Forelimb muscle (tissue), 1 donor: ENCODE measurements at regions not wholly inside any gene's neighbourhood (a gene's known extent, or its start where the extent isn't known, plus 50 kb on each side); places are given as distances from the start of the nearest gene placed in this dataset.
"Not testable (repeated sequence)": the region's sequence is repeated elsewhere in the genome, so short reads cannot be mapped to it uniquely, and the experiment has no call there.

Experiments used
- DNase-seq: peaks from one replicate; pipeline ENCODE4 v3.0.0-alpha.2; 2013; ENCODE audit warnings: low read depth

GRCh38 chr1:228611707-228612106 lies 123.6 kb upstream of the RHOU start:
- not testable (repeated sequence) for DNase-seq

GRCh38 chr1:228622002-228622716 lies 113.1 kb upstream of the RHOU start:
- not testable (repeated sequence) for DNase-seq

GRCh38 chr1:228626481-228626880 lies 108.8 kb upstream of the RHOU start:
- not testable (repeated sequence) for DNase-seq

GRCh38 chr1:228632858-228633257 lies 102.4 kb upstream of the RHOU start:
- DNase-seq: not testable (repeated sequence)

- DNase-seq: not testable (repeated sequence)
Observed at GRCh38 chr1:228635304-228635703, 100.0 kb upstream of the RHOU start.

- DNase-seq: not testable (repeated sequence)
Observed at GRCh38 chr1:228637529-228637928, 97.8 kb upstream of the RHOU start.

GRCh38 chr1:228646717-228647522 lies 88.4 kb upstream of the RHOU start:
- no peak for DNase-seq

- DNase-seq: no peak
Observed at GRCh38 chr1:228647523-228648444, 87.5 kb upstream of the RHOU start.

GRCh38 chr1:228648647-228649383 lies 86.5 kb upstream of the RHOU start:
- no peak for DNase-seq

- DNase-seq: no peak
Observed at GRCh38 chr1:228650141-228650540, 85.1 kb upstream of the RHOU start.

- DNase-seq: no peak
Observed at GRCh38 chr1:228650946-228651345, 84.3 kb upstream of the RHOU start.

GRCh38 chr1:228652116-228652515 lies 83.2 kb upstream of the RHOU start:
- DNase-seq: no peak

- not testable (repeated sequence) for DNase-seq
Observed at GRCh38 chr1:228653057-228653456, 82.2 kb upstream of the RHOU start.

- no peak for DNase-seq
Observed at GRCh38 chr1:228653748-228654147, 81.5 kb upstream of the RHOU start.

- DNase-seq: no peak
Observed at GRCh38 chr1:228655796-228656394, 79.4 kb upstream of the RHOU start.

- DNase-seq: not testable (repeated sequence)
Observed at GRCh38 chr1:228662007-228662689, 73.1 kb upstream of the RHOU start.

GRCh38 chr1:228664399-228664914 lies 70.8 kb upstream of the RHOU start:
- peak; percentile 52 for DNase-seq

GRCh38 chr1:228666686-228667623 lies 68.3 kb upstream of the RHOU start:
- DNase-seq: no peak
